ENCODE measurements at regions not wholly inside any gene's neighbourhood (a gene's known extent, or its start where the extent isn't known, plus 50 kb on each side); places are given as distances from the start of the nearest gene placed in this dataset.

GRCh38 chr13:40240293-40240692, 426.1 kb downstream of the FOXO1 start:
- Histone ChIP-seq H3K36me3 (no peaks in the 10 kb centered on the region), H3K27ac (no peak overlapping the region), H3K4me1 (no peaks in the 10 kb centered on the region), H3K9me3 (no peaks in the 10 kb centered on the region), H3K4me3 (no peak overlapping the region), H3K27me3 (no peaks in the 10 kb centered on the region), H3K9ac (ENCODE audit: low read depth in 2 of 2, low read length in 2 of 2) (no peak overlapping the region)
- no peak for TF ChIP-seq CTCF (IDR thresholded peaks at IDR 0.05)
- no peak for DNase-seq
- intact Hi-C loops (cut with DNase I), result no loop called here

GRCh38 chr13:40241125-40241798, 425.2 kb downstream of the FOXO1 start:
- intact Hi-C loops (cut with DNase I), result no loop called here
- TF ChIP-seq CTCF (IDR thresholded peaks at IDR 0.05), result no peak
- Histone ChIP-seq H3K4me3 (no peak overlapping the region), H3K36me3 (no peaks in the 10 kb centered on the region), H3K9me3 (no peaks in the 10 kb centered on the region), H3K4me1 (no peaks in the 10 kb centered on the region), H3K27ac (no peak overlapping the region), H3K9ac (ENCODE audit: low read depth in 2 of 2, low read length in 2 of 2) (no peak overlapping the region), H3K27me3 (no peaks in the 10 kb centered on the region)
- DNase-seq, result no peak

- H3K27ac ChIP-seq, result no peak overlapping the region
- no peaks in the 10 kb centered on the region for H3K4me1 ChIP-seq
- H3K9me3 ChIP-seq, result no peaks in the 10 kb centered on the region
- no peak overlapping the region for H3K9ac ChIP-seq (ENCODE audit: low read depth in 2 of 2, low read length in 2 of 2)
- H3K36me3 ChIP-seq, result no peaks in the 10 kb centered on the region
- intact Hi-C loops (cut with DNase I), result no loop called here
- no peak for DNase-seq
- no peak overlapping the region for H3K4me3 ChIP-seq
- H3K27me3 ChIP-seq, result no peaks in the 10 kb centered on the region
- TF ChIP-seq CTCF (IDR thresholded peaks at IDR 0.05), result no peak
Observed at GRCh38 chr13:40243047-40243446, 423.4 kb downstream of the FOXO1 start.

GRCh38 chr13:40243982-40244381, 422.5 kb downstream of the FOXO1 start:
- TF ChIP-seq CTCF (IDR thresholded peaks at IDR 0.05), result no peak
- no peaks in the 10 kb centered on the region for H3K4me1 ChIP-seq
- H3K27me3 ChIP-seq, result no peaks in the 10 kb centered on the region
- H3K27ac ChIP-seq, result no peak overlapping the region
- intact Hi-C loops (cut with DNase I), result no loop called here
- no peak overlapping the region for H3K4me3 ChIP-seq
- H3K36me3 ChIP-seq, result no peaks in the 10 kb centered on the region
- no peaks in the 10 kb centered on the region for H3K9me3 ChIP-seq
- H3K9ac ChIP-seq (ENCODE audit: low read depth in 2 of 2, low read length in 2 of 2), result no peak overlapping the region
- DNase-seq, result no peak

- Histone ChIP-seq H3K4me1 (no peaks in the 10 kb centered on the region), H3K9me3 (no peaks in the 10 kb centered on the region), H3K36me3 (no peaks in the 10 kb centered on the region), H3K27ac (no peak overlapping the region), H3K9ac (ENCODE audit: low read depth in 2 of 2, low read length in 2 of 2) (no peak overlapping the region), H3K27me3 (no peaks in the 10 kb centered on the region), H3K4me3 (no peak overlapping the region)
- intact Hi-C loops (cut with DNase I), result no loop called here
- DNase-seq, result no peak
- no peak for TF ChIP-seq CTCF (IDR thresholded peaks at IDR 0.05)
Observed at GRCh38 chr13:40245567-40245966, 420.9 kb downstream of the FOXO1 start.

All from colonic mucosa (tissue), 4 donors.